Heart right ventricle (tissue), 16 donors: ENCODE measurements at regions not wholly inside any gene's neighbourhood (a gene's known extent, or its start where the extent isn't known, plus 50 kb on each side); places are given as distances from the start of the nearest gene placed in this dataset.

ENCODE experiments used
- ATAC-seq, 8 donors: fragments of 200-7000 bp; cut with Tn5 transposase; one replicate each; pipeline ENCODE4 v1.9.1; 2020; ENCODE audit warnings: mild to moderate bottlenecking in 8 of 8, moderate library complexity in 8 of 8, moderate number of reproducible peaks in 1 of 8
- DNase-seq, 2 donors: peaks; one replicate each; pipeline ENCODE4 v3.0.0-alpha.2; 2020
- H3K27ac ChIP-seq, 10 donors: fragments of 200-600 bp; sonication (generic) in 2 of 10; one replicate each; pipeline versions ENCODE4 v1.5.0 to v1.8.0; 2020 to 2022; ENCODE audit warnings: mild to moderate bottlenecking in 3 of 10
- H3K27me3 ChIP-seq, 7 donors: fragments of 200-600 bp; one replicate each; pipeline ENCODE4 v1.8.0; 2021 to 2022; ENCODE audit warnings: mild to moderate bottlenecking in 2 of 7
- H3K36me3 ChIP-seq, 9 donors: fragments of 200-600 bp; sonication (generic) in 1 of 9; one replicate each; pipeline versions ENCODE4 v1.5.0 to v1.8.0; 2020 to 2022; ENCODE audit warnings: mild to moderate bottlenecking in 2 of 9
- H3K4me1 ChIP-seq, 9 donors: fragments of 200-600 bp; sonication (generic) in 1 of 9; one replicate each; pipeline versions ENCODE4 v1.5.0 to v1.8.0; 2020 to 2022; ENCODE audit warnings: mild to moderate bottlenecking in 4 of 9
- H3K4me3 ChIP-seq, 10 donors: fragments of 200-600 bp; sonication (generic) in 2 of 10; one replicate each; pipeline versions ENCODE4 v1.5.0 to v1.8.0; 2020 to 2022; ENCODE audit warnings: mild to moderate bottlenecking in 7 of 10, moderate library complexity in 2 of 10
- H3K9me3 ChIP-seq, 11 donors: fragments of 200-600 bp in 10 of 11; sonication (generic) in 2 of 11; one replicate each; pipeline versions ENCODE4 v1.5.0 to v1.8.0; 2013 to 2022; ENCODE audit warnings: mild to moderate bottlenecking in 2 of 11, control low read depth in 1 of 11, moderate library complexity in 1 of 11
- WGBS, 2 donors: extraction: QIAGEN DNeasy Blood & Tissue Kit; methylation state at CpG; one replicate each; pipeline ENCODE4 v1.1.7; 2013; ENCODE audit warnings: inconsistent platforms in 1 of 2; 5-methylcytosine and 5-hydroxymethylcytosine counted together
- intact Hi-C, 10 donors: fragments of 100-400 bp; cut with DNase I; formaldehyde crosslinking; loops; one replicate each; pipeline versions ENCODE4 v1.11.1 to v1.14.2; 2022
- TF ChIP-seq, protein P1 (sequence below), 9 donors: fragments of 200-600 bp; sonication (generic) in 2 of 9; IDR thresholded peaks; one replicate each; pipeline versions ENCODE4 v1.5.0 to v1.8.0; 2021 to 2022; ENCODE audit warnings: antibody characterized with exemption in 9 of 9, mild to moderate bottlenecking in 5 of 9, moderate library complexity in 1 of 9
- donor health status: Arrhythmogenic right ventricular cardiomyopathy.
- donor health status: ischemic (EF 13 %, LVEDD 7.1; RV severe dilation, severe dysfunction).
- donor health status: healthy with polysubstance abuse.
- donor health status: DM: no; HTN: yes; CAD: no.
- donor health status: DM: no; HTN: no; CAD: no.
- donor health status: ischemic (EF 25% LVEDD 6.9; RV normal size, moderate dysfunction).
- donor health status: ischemic (EF 25% LVEDD 5.7; RV mildly dilated, moderate dysfunction).
- donor health status: healthy.
- donor health status: DM: yes; HTN: yes; CAD: no.
- donor health status: Ischemic cardiomyopathy.
- donor health status: ischemic (EF 35%, LVEDD 5.7; RV mildly dilated, moderate dysfunction).
- donor health status: nonischemic (EF 11% LVEDD 7.7; RV severe dilation, severe dysfunction).
- donor health status: DM: yes; HTN: yes; CAD: no.
- donor health status: PGD.
- donor health status: ischemic (EF 29% LVEDD 5.4; RV normal size, mild dysfunction).
- donor health status: nonischemic (EF 23%, LVEDD 6.1; RV moderate dilation, normal function).

DNA sequence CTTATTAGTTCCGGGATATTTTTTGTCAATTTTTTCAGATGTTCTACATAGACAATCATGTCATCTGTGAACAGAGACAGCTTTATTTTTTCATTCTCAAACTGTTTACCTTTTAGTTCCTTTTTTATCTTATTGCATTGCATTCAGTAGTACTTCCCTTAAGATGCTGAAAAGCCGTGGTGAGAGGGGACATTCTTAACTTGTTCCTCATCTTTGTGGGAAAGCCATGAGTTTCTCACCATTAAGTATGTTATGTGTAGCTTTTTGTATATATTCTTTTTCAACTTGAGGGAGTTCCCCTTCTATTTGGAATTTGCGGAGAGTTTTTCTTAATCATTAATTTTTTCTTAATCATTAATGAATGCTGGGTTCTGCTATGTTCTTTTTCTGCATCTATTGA, 1727.1 kb upstream of the SEL1L start:
- WGBS, 2 donors: 91 to 92% methylated on average over 3 of the region's 3 CpGs

DNA sequence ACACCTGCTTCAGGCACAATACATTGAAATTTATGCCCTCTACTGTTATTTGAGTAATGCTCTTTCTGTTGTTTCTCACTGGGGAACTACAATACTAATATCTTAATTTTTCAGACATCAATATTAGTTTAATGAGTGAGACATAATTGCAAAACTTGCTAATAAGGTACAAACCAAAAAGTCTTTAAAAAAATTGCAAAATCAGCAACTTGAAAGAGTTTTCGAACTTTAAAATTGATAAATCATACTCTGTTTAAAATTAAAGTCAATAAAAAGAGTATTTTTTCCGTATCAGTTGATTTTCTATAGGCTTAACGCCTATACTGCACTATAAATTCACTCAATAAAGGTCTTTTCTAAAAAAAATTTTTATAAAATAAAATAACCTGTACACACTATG, 1735.9 kb upstream of the SEL1L start:
- intact Hi-C loops: no loop called here
- TF ChIP-seq, protein P1, sequence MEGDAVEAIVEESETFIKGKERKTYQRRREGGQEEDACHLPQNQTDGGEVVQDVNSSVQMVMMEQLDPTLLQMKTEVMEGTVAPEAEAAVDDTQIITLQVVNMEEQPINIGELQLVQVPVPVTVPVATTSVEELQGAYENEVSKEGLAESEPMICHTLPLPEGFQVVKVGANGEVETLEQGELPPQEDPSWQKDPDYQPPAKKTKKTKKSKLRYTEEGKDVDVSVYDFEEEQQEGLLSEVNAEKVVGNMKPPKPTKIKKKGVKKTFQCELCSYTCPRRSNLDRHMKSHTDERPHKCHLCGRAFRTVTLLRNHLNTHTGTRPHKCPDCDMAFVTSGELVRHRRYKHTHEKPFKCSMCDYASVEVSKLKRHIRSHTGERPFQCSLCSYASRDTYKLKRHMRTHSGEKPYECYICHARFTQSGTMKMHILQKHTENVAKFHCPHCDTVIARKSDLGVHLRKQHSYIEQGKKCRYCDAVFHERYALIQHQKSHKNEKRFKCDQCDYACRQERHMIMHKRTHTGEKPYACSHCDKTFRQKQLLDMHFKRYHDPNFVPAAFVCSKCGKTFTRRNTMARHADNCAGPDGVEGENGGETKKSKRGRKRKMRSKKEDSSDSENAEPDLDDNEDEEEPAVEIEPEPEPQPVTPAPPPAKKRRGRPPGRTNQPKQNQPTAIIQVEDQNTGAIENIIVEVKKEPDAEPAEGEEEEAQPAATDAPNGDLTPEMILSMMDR (IDR thresholded peaks at IDR 0.05): no peak
- Histone ChIP-seq H3K27me3 (no peaks in the 10 kb centered on the region), H3K27ac (no peak overlapping the region), H3K4me3 (no peak overlapping the region), H3K4me1 (no peaks in the 10 kb centered on the region), H3K9me3 (no peaks in the 10 kb centered on the region), H3K36me3 (no peaks in the 10 kb centered on the region)
- 88 to 90% methylated on average over 3 of the region's 3 CpGs for WGBS, 2 donors
- DNase-seq (no peak), ATAC-seq (no peak)

More for the DNA sequence above, 1727.1 kb upstream of the SEL1L start:
- Histone ChIP-seq H3K9me3 (no peaks in the 10 kb centered on the region), H3K36me3 (no peaks in the 10 kb centered on the region), H3K27ac (no peak overlapping the region), H3K4me3 (no peak overlapping the region), H3K27me3 (no peaks in the 10 kb centered on the region), H3K4me1 (no peaks in the 10 kb centered on the region)
- ATAC-seq (no peak), DNase-seq (no peak)
- TF ChIP-seq, protein P1 (IDR thresholded peaks at IDR 0.05): no peak
- intact Hi-C loops: no loop called here

DNA sequence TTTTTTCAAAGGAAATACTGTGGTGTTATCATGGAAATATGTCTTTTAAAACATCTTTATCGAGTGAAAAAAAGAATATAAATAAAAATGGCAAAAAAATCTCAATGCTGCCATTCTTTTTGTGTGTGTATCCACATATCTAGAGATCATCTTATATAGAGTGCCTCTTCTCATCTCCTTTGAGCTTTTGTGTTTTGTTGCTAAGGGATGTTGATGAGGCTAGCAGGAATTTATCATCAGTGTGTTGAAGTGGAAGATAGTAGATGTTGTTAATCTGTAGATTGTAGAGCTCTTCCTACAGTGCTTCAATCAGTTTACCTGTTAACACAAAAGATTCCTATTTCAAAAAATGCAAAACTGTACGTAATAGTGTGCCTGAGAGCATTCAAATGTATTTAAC, 1738.0 kb upstream of the SEL1L start:
- 68 to 72% methylated on average over 2 of the region's 2 CpGs for WGBS, 2 donors
- no peaks in the 10 kb centered on the region for H3K27me3 ChIP-seq
- TF ChIP-seq, protein P1 (IDR thresholded peaks at IDR 0.05): no peak
- intact Hi-C loops: no loop called here
- no peaks in the 10 kb centered on the region for H3K4me1 ChIP-seq
- no peaks in the 10 kb centered on the region for H3K9me3 ChIP-seq
- DNase-seq (no peak), ATAC-seq (no peak)
- no peak overlapping the region for H3K4me3 ChIP-seq
- no peaks in the 10 kb centered on the region for H3K36me3 ChIP-seq
- no peak overlapping the region for H3K27ac ChIP-seq

DNA sequence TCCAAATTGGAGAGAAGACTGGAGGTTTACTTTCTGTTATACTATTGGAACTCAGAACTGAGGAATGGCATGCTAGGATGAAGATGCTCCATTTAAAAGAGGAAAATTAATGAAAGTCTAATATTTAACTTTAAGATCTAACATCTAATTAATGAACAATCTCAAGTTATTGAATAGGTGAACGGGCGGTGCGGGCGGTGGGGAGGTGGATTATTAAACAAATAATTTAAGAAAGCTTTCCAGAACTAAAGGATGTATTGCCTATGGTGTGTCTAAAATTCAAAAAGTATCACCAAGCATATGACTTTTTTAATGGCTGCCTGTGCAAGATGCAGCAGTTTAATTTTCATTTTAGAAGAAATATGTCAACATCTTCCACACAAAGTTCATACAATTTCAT, 1747.1 kb upstream of the SEL1L start:
- DNase-seq: no peak
- WGBS, 2 donors: 99 to 100% methylated on average over 4 of the region's 4 CpGs
- Histone ChIP-seq H3K4me3 (no peak overlapping the region), H3K27me3 (no peaks in the 10 kb centered on the region), H3K9me3 (peaks cover 0 to 8% (median 0%) of the 10 kb centered on the region in 11 donors), H3K27ac (no peak overlapping the region), H3K4me1 (no peaks in the 10 kb centered on the region), H3K36me3 (no peaks in the 10 kb centered on the region)
- TF ChIP-seq, protein P1 (IDR thresholded peaks at IDR 0.05): no peak
- ATAC-seq: no peak
- intact Hi-C loops: no loop called here

DNA sequence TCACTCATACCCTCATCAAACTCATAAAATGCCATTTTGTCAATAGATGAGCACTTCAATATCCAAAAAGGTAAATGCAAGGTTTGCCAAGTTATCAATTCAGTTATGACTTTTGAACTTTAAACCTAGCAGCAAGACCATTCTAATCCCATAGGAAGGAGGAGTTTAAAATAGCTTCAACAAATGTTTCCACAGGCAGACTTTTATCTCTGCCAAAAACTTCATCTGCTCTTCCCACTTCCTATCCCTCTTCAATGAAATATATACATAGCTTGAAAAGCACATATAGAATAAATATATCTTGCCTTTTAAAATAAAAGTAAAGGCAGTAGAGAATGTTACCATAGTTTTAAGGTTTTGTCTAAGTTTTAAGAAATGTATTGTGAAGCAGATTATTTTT, 1749.1 kb upstream of the SEL1L start:
- H3K27me3 ChIP-seq: no peaks in the 10 kb centered on the region
- DNase-seq (no peak), ATAC-seq (no peak)
- TF ChIP-seq, protein P1 (IDR thresholded peaks at IDR 0.05): no peak
- H3K27ac ChIP-seq: no peak overlapping the region
- no peaks in the 10 kb centered on the region for H3K36me3 ChIP-seq
- peaks cover 0 to 7% (median 0%) of the 10 kb centered on the region in 11 donors for H3K9me3 ChIP-seq
- intact Hi-C loops: no loop called here
- H3K4me3 ChIP-seq: no peak overlapping the region
- H3K4me1 ChIP-seq: no peaks in the 10 kb centered on the region
